HEK293 (cell line): ENCODE measurements at regions not wholly inside any gene's neighbourhood (a gene's known extent, or its start where the extent isn't known, plus 50 kb on each side); places are given as distances from the start of the nearest gene placed in this dataset.

Experiments used
- CTCF ChIA-PET: fragments of 350-600 bp; formaldehyde crosslinking; extraction: SDS; loops from one replicate; lab custom pipeline; 2021; ENCODE audit warnings: antibody characterized with exemption; lab: Yijun Ruan, JAX
- POLR2A ChIA-PET: fragments of 300-600 bp; formaldehyde crosslinking; extraction: SDS; loops from one replicate; lab custom pipeline; 2020; ENCODE audit warnings: antibody characterized with exemption, inconsistent platforms; lab: Yijun Ruan, JAX
- H3K27ac ChIP-seq: fragments of 200-500 bp; sonication (Bioruptor generic); 2 replicates; pipeline ENCODE4 v1.5.1; 2014; ENCODE audit warnings: low read depth, low read length, control low read depth, inconsistent platforms; ENCODE audit errors: extremely low read depth
- H3K36me3 ChIP-seq, 2 experiments: fragments of 200-500 bp in 1 of 2; sonication (Bioruptor generic) in 1 of 2; 1 replicate in 1 of 2; 2 replicates in 1 of 2; pipeline ENCODE4 v1.5.1; 2014 to 2017; ENCODE audit warnings: inconsistent platforms in 2 of 2, low read length in 2 of 2; ENCODE audit not compliant: control insufficient read depth in 2 of 2, insufficient read depth in 1 of 2
- H3K4me1 ChIP-seq: fragments of 200-500 bp; sonication (Bioruptor generic); 2 replicates; pipeline ENCODE4 v1.5.1; 2014; ENCODE audit warnings: mild to moderate bottlenecking, low read length, inconsistent platforms; ENCODE audit not compliant: control insufficient read depth, insufficient read depth
- H3K4me3 ChIP-seq: 2 replicates; pipeline ENCODE4 v1.5.1; 2011; ENCODE audit warnings: low read depth, mild to moderate bottlenecking, control low read depth, low read length, moderate library complexity
- H3K9me3 ChIP-seq: fragments of 200-500 bp; sonication (Bioruptor generic); 2 replicates; pipeline ENCODE4 v1.5.1; 2014; ENCODE audit warnings: low read depth, low read length, inconsistent platforms; ENCODE audit not compliant: control insufficient read depth, insufficient read depth
- INSM2 ChIP-seq: fragments of 450-650 bp; formaldehyde crosslinking; IDR thresholded peaks from 2 replicates; pipeline ENCODE4 v1.5.1; 2016; ENCODE audit warnings: missing biosample characterization, missing genetic modification characterization
- KLF7 ChIP-seq: fragments of 450-650 bp; formaldehyde crosslinking; IDR thresholded peaks from 2 replicates; pipeline ENCODE4 v1.5.1; 2016; ENCODE audit warnings: missing biosample characterization, missing genetic modification characterization, borderline replicate concordance
- PRDM1 ChIP-seq: fragments of 450-650 bp; formaldehyde crosslinking; IDR thresholded peaks from 2 replicates; pipeline ENCODE4; 2016; ENCODE audit warnings: missing biosample characterization, missing genetic modification characterization
- REST ChIP-seq: fragments of 450-650 bp; formaldehyde crosslinking; IDR thresholded peaks from 2 replicates; pipeline ENCODE4 v1.5.1; 2016; ENCODE audit warnings: missing biosample characterization, missing genetic modification characterization
- TCF7L2 ChIP-seq: IDR thresholded peaks from 2 replicates; pipeline ENCODE4 v1.6.1; 2011; ENCODE audit warnings: low read depth, mild to moderate bottlenecking, inconsistent platforms, low read length, moderate library complexity, borderline replicate concordance
- ZNF214 ChIP-seq: fragments of 450-650 bp; formaldehyde crosslinking; IDR thresholded peaks from 2 replicates; pipeline ENCODE4 v1.5.1; 2017; ENCODE audit warnings: missing biosample characterization, mild to moderate bottlenecking, missing genetic modification characterization, borderline replicate concordance
- ZNF26 ChIP-seq: fragments of 450-650 bp; formaldehyde crosslinking; IDR thresholded peaks from 2 replicates; pipeline ENCODE4 v1.5.1; 2016; ENCODE audit warnings: missing biosample characterization, missing genetic modification characterization
- ZNF341 ChIP-seq: fragments of 450-650 bp; formaldehyde crosslinking; IDR thresholded peaks from 2 replicates; pipeline ENCODE4; 2016; ENCODE audit warnings: low read depth, missing biosample characterization, missing genetic modification characterization
- ZNF350 ChIP-seq: fragments of 450-650 bp; formaldehyde crosslinking; IDR thresholded peaks from 2 replicates; pipeline ENCODE4 v1.5.0; 2017; ENCODE audit warnings: missing biosample characterization, mild to moderate bottlenecking, missing genetic modification characterization
- ZNF366 ChIP-seq: fragments of 450-650 bp; formaldehyde crosslinking; conservative IDR thresholded peaks from 2 replicates; pipeline ENCODE4 v1.5.1; 2016; ENCODE audit warnings: missing biosample characterization, missing genetic modification characterization
- ZNF416 ChIP-seq: fragments of 450-650 bp; formaldehyde crosslinking; IDR thresholded peaks from 2 replicates; pipeline ENCODE4 v1.5.1; 2016; ENCODE audit warnings: missing biosample characterization, missing genetic modification characterization
- ZNF530 ChIP-seq: fragments of 450-650 bp; formaldehyde crosslinking; IDR thresholded peaks from 2 replicates; pipeline ENCODE4 v1.5.1; 2016; ENCODE audit warnings: low read depth, missing biosample characterization, missing genetic modification characterization
- ZNF610 ChIP-seq: fragments of 450-650 bp; formaldehyde crosslinking; IDR thresholded peaks from 2 replicates; pipeline ENCODE4 v1.5.1; 2016; ENCODE audit warnings: missing biosample characterization, missing genetic modification characterization, borderline replicate concordance
- ZNF626 ChIP-seq: fragments of 450-650 bp; sonication (Bioruptor Pico); formaldehyde crosslinking; IDR thresholded peaks from 2 replicates; pipeline ENCODE4 v1.5.1; 2018; ENCODE audit warnings: missing biosample characterization, missing genetic modification characterization, inconsistent platforms
- ZNF629 ChIP-seq: fragments of 450-650 bp; formaldehyde crosslinking; IDR thresholded peaks from 2 replicates; pipeline ENCODE4 v1.5.1; 2017; ENCODE audit warnings: missing biosample characterization, missing genetic modification characterization

- Histone ChIP-seq H3K27ac (no peak overlapping the region), H3K4me1 (no peaks in the 10 kb centered on the region), H3K4me3 (no peak overlapping the region), H3K9me3 (no peaks in the 10 kb centered on the region), H3K36me3 (no peaks in the 10 kb centered on the region)
- CTCF ChIA-PET = no interaction called here
- POLR2A ChIA-PET = no interaction called here
- TF ChIP-seq ZNF214 = no peak
- TF ChIP-seq PRDM1 = peak; percentile 92
- TF ChIP-seq ZNF366 = peak; percentile 38; the same call in 1 of the 2 replicates
Observed at GRCh38 chr4:179977378-179977777, 2265.8 kb upstream of the TENM3 start.

GRCh38 chr4:179981161-179981560, 2262.0 kb upstream of the TENM3 start:
- Histone ChIP-seq H3K36me3 (no peaks in the 10 kb centered on the region), H3K27ac (no peak overlapping the region), H3K9me3 (no peaks in the 10 kb centered on the region), H3K4me1 (no peaks in the 10 kb centered on the region), H3K4me3 (no peak overlapping the region)
- CTCF ChIA-PET = no interaction called here
- no peak for TF ChIP-seq ZNF626 (tag by site-specific recombination)
- no peak for TF ChIP-seq ZNF610 (tag by site-specific recombination)
- POLR2A ChIA-PET = no interaction called here

- ChIA-PET POLR2A (no interaction called here), CTCF (no interaction called here)
- no peaks in the 10 kb centered on the region for H3K9me3 ChIP-seq
- H3K4me1 ChIP-seq = no peaks in the 10 kb centered on the region
- H3K36me3 ChIP-seq = no peaks in the 10 kb centered on the region
- H3K4me3 ChIP-seq = no peak overlapping the region
- no peak for TF ChIP-seq ZNF350 (tag by site-specific recombination)
- H3K27ac ChIP-seq = no peak overlapping the region
Observed at GRCh38 chr4:179989975-179990374, 2253.2 kb upstream of the TENM3 start.

GRCh38 chr4:180009316-180009715, 2233.9 kb upstream of the TENM3 start:
- H3K4me3 ChIP-seq = no peak overlapping the region
- ChIA-PET CTCF (no interaction called here), POLR2A (no interaction called here)
- no peaks in the 10 kb centered on the region for H3K4me1 ChIP-seq
- no peaks in the 10 kb centered on the region for H3K36me3 ChIP-seq
- no peak for TF ChIP-seq ZNF341 (tag by site-specific recombination)
- no peak for TF ChIP-seq INSM2
- TF ChIP-seq ZNF629 (tag by site-specific recombination) = no peak
- no peak for TF ChIP-seq ZNF26 (tag by site-specific recombination)
- no peak for TF ChIP-seq KLF7 (tag by site-specific recombination)
- TF ChIP-seq REST (tag by site-specific recombination) = no peak
- no peak for TF ChIP-seq TCF7L2
- no peak for TF ChIP-seq PRDM1
- TF ChIP-seq ZNF416 (tag by site-specific recombination) = no peak
- no peak for TF ChIP-seq ZNF530 (tag by site-specific recombination)
- H3K9me3 ChIP-seq = no peaks in the 10 kb centered on the region
- no peak overlapping the region for H3K27ac ChIP-seq
